HG03066 (cell line): ENCODE measurements at regions not wholly inside any gene's neighbourhood (a gene's known extent, or its start where the extent isn't known, plus 50 kb on each side); places are given as distances from the start of the nearest gene placed in this dataset.
"Not testable (repeated sequence)": the region's sequence is repeated elsewhere in the genome, so short reads cannot be mapped to it uniquely, and the experiment has no call there.

Experiments used
- ATAC-seq: cut with Tn5 transposase; IDR thresholded peaks from one replicate; pipeline ENCODE4 v1.9.1; 2021; ENCODE audit warnings: low read depth; ENCODE audit not compliant: unreplicated experiment

DNA sequence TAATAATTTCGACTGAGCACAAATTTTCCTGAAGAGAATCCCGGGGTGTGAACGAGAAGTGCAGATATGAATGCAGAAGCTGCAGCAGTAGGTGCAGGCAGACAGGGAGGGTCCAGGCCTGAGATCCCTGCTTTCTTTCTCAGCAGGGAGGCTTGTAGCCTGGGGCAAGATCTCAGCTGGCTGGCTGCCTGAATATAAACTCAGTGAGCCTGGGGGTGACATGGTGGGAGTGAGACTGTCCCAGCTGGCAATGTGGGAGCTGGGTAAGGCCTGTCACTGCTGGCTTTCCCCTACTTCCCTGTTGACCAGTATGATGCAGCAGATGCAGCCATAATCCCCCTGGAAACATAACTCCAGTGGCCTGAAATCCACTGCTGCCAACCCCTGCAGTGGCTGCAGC lies 325.2 kb downstream of the CETN3 start:
- ATAC-seq: no peak

DNA sequence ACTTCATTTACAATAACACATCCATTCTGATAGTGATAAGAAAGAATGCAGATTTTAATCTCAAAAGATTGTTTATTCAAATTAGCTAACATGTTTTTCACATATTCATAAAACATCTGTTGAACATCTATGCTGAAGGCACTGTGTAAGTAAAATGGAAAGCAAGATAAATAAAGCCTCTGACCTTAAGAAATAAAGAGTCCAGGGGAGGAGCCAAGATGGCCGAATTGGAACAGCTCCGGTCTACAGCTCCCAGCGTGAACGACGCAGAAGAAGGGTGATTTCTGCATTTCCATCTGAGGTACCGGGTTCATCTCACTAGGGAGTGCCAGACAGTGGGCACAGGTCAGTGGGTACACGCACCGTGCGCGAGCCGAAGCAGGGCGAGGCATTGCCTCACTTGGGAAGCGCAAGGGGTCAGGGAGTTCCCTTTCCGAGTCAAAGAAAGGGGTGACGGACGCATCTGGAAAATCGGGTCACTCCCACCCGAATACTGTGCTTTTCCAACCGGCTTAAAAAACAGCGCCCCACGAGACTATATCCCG lies 336.5 kb downstream of the CETN3 start:
- ATAC-seq: not testable (repeated sequence)

GRCh38 chr5:90071656-90072055 lies 337.9 kb downstream of the CETN3 start:
- ATAC-seq: no peak

DNA sequence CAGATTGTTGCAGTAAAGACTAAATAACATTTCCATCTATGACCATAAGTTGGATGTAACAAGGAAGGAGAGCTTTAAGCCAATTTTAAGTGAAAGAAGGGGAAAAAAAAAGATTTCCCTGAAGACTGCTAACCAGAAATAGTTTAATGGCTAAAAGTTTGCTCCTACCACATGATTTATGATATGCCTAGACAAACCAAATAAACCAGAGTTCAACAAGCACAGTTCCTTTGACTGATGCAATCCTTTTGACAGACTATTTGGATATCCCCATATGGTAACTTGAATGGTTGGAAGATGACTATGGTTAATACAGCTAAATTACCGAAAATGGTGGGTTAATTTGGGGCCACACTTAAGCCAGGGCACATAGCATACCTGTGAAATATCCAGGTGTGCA lies 338.5 kb downstream of the CETN3 start:
- ATAC-seq: no peak

GRCh38 chr5:90066920-90067319 lies 342.6 kb downstream of the CETN3 start:
- no peak for ATAC-seq

DNA sequence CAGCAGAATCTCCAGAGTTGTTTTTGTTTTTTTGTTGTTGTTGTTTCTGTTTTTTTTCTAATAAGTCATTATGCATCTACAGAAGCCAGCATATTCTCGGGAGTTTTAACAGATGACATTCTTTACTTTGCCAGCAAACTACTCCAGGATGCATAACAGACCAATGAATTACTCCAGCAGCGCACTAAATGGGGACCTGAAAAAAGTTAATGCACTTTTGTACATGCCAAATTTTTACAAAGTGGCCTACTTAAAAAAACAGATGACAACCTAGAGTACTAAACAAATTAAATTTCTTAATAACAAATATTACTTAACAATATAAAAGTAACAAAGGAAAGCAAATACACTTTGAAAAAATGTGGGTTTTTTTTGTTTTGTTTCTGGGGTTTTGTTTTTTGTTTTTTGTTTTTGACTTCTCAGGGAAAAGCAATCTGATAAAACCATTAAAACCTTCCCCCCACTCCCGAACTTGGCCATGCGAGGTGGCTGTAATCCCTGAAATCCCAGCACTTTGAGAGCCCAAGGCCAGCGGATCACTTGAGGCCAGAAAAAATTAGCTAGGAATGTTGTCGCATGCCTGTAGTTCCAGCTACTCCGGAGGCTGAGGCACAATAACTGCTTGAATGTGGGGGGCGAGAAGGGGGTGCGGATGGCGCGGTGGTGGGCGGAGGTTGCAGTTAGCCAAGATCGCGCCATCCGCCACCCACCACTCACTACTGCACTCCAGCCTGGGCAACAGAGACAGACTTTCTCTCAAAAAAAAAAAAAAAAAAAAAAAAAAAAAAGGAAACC lies 352.4 kb downstream of the CETN3 start:
- no peak for ATAC-seq

- ATAC-seq: no peak
Measured at GRCh38 chr5:90055831-90056328, 353.7 kb downstream of the CETN3 start.

GRCh38 chr5:90054612-90055011 lies 354.9 kb downstream of the CETN3 start:
- no peak for ATAC-seq

- no peak for ATAC-seq
Measured at GRCh38 chr5:90051756-90052155, 357.8 kb downstream of the CETN3 start.

DNA sequence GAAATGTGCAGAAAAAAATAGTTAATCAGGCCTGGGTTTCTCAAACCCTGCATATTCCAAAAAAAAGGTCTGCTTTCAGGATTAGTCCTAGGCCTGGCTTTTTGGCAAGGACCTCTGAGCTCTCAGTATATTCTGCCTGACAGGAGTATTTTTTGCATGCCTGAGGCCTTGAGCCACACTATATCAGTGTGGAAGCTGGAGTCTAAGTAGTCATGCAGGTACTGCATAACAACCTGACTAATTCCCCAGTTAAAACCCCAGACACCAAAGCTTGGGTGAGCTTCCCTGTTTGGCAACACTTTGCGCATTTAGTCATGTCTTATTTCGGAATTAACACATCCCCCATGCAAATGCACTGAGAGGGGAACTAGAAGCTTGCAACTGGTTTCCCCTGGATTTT lies 359.5 kb downstream of the CETN3 start:
- ATAC-seq: no peak

- no peak for ATAC-seq
Measured at GRCh38 chr5:90047113-90047512, 362.4 kb downstream of the CETN3 start.

DNA sequence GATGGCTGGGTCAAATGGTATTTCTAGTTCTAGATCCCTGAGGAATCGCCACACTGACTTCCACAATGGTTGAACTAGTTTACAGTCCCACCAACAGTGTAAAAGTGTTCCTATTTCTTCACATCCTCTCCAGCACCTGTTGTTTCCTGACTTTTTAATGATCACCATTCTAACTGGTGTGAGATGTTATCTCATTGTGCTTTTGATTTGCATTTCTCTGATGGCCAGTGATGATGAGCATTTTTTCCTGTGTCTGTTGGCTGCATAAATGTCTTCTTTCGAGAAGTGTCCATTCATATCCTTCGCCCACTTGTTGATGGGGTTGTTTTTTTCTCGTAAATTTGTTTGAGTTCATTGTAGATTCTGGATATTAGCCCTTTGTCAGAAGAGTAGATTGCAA lies 369.5 kb downstream of the CETN3 start:
- ATAC-seq: not testable (repeated sequence)

GRCh38 chr5:90037646-90038045 lies 371.9 kb downstream of the CETN3 start:
- ATAC-seq: no peak

- ATAC-seq: no peak
Measured at GRCh38 chr5:90022711-90023053, 386.9 kb downstream of the CETN3 start.

DNA sequence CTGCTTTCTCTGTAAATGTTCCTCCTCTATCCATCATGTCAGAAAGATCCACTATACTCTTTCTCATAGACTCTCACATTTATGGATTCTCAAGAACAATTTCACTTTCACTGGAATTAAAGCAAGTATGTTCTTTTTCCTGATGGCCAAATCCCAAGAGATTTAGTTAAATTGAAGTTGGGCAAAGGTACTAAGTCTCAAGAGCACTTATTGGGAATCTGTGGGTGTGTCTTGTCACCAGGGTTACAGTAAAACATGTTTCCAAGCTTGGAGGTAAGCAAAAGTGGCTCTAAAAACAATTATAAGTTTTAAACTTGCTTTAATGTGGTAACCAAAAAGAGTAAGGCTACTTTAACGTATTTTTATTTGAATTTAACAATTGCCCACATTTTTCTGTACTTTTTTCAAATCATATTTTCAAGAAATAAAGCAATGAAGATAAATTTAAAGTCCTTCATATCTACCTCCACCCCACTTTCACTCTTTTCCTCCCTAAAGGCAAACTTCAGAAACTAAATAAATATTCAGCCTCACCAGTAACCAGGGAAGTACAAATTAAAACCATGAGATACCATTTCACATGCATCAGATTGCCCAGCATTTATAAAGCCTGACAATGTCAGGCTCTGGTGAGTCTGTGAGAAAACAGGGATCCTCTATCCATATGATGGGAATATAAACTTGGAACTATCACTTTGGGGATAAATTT lies 387.4 kb downstream of the CETN3 start:
- no peak for ATAC-seq

DNA sequence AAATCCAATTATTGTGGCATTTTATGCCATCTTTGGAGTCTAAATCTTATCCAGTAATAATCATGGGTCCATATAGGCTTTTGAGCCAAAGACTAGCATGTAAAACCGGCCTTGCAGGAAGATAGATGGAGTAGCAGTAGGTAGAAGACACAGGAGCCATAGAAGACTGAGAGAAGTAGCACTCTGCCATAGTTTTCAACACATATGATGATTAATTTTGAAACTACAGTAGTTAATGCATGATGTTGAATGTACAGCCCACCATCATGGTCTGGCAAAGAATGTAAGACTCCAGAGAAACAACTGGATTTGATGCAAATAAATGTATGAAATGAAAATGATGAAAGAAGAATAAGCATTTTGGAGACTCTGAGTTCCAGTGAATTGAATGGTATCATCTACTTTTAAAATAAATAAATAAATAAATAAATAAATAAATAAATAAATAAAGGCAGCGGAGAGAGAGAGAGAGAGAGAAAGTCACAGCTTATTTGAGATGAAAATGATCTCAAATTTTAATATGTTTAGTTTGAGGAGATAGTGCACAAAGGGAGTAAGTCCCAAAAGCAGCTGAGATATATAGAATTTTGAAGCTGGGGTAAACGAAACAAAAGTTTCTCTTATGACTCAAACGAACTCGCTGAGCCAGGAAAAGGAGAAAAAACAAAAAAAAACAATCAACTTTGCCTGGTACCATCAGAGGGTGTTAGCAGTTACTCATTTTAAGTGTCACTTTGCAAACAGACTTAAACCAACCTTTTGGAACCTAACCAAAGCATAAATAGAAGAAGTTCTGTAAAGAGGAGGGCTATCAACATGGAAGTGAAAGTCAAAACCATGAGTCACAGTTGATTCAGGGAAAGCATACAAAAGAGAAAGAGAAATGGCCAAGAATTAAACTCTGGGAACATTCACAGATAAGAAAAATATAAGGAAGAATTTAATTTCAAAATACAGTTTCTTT lies 388.7 kb downstream of the CETN3 start:
- peak; percentile 94 for ATAC-seq

DNA sequence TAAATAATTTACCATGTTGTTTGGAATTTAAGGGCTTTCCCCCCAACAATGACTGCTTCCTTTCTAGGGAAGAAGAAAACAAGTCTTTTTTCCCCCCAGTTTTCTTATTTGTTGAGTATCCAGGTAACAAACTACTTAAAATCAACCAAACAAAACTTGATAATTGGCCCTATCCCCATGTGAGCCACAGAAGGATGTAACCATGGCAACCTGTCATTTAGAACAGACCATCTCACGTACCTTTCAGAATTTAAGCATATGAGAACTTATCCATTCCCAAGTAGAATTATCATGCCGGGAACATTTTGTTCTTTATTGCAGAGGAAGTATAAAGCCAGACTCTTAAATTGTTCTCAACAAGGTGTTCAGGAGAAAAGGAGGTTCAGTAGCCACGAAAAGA lies 392.3 kb downstream of the CETN3 start:
- no peak for ATAC-seq

DNA sequence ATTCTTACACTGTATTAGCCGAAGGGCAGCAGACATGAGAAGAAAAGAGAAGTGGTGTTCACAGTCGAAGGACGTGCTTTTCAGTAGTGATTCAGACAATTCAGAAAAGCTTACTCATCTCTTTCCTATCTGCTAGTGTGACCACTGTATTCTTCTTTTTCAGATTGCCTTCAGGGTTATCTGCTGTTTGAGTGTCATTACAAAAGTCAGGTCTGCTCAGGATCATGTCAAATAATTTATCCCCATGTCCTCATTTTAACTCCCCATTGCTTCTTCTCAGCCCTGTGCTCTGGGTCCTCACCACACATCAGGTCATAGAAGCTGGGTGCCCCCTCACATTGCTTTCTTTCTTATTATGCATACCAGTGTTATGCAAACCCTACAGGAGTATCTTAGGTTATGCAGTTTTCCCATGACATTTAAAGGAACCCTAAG lies 394.0 kb downstream of the CETN3 start:
- ATAC-seq: peak; percentile 84

DNA sequence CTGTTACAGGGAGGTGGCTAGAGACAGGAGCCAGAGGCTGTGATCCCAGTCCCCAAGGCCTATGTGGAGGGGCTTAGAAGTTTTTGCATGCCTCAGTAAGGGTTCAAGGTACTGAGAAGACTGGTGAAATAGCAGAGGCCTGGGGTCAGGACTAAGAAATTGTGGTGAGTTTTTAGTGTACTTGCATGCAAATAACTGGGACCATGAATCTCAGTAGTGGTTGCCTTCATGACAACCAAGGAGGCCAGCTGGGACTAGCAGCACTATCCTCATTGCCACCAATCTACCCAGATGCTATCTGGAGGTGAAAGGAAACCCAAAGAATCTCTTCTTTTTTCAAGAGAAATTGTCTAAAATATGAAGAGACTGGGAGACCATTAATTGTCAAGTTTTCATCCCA lies 395.1 kb downstream of the CETN3 start:
- ATAC-seq: peak; percentile 84

DNA sequence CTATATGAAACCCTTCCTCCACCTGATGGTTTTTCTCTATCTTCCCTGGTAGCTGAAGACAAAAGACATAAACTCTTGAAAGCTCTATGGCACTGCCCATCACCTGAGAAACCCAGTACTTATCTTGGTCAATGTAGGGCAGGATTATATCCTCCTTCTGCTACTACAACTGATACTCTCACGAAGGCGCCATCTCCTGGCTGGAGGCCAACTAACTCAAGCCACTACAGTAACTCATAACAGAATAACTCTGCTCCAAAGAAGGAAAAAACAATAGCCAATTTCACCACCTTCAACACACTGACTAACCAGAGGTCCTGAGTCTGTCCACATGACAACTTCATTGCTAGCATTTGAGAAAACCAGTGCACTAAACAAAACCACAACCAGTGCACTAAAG lies 409.2 kb downstream of the CETN3 start:
- no peak for ATAC-seq
